ENCODE measurements at regions not wholly inside any gene's neighbourhood (a gene's known extent, or its start where the extent isn't known, plus 50 kb on each side); places are given as distances from the start of the nearest gene placed in this dataset.
"Not testable (repeated sequence)": the region's sequence is repeated elsewhere in the genome, so short reads cannot be mapped to it uniquely, and the experiment has no call there.

DNA sequence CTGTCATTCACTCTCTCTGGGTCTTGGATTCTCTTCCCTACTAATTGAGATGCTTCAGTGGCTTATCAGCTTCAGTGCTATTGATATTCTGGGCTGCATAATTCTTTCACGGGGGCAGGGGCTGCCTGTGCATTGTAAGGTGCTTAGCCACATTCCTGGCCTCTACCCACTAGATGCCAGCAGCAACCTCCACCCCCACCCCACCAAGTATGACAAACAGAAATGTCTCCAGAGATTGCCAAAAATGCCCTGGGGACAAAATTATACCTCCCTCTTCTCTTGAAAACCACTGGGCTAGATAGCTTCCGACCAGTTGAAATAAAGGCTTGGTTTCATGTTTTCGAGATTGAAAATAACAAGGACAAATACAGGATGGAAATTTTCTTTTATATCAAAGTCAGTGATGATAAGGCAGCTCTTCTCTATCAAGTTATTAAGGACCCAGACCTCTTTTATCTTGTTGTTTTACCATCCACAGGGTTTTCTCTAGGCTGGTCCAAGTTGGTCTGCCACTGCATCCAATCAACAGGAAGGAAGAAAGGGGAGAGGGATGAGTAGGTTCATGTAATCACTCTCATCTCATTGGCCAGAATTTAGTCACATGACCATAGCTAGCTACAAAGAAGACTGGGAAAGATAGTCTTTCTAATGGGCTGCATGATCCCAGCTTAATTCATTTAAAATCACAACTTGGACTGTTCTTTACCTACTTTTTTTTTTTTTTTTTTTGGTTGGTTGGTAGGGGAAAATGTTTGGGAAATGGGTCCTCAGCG, 92.1 kb upstream of the RANBP3L start:
- no peak for DNase-seq (ENCODE audit: low read depth, low spot score)
- Histone ChIP-seq H2AFZ (ENCODE audit: control insufficient read depth, low read length) (no peak overlapping the region), H3K4me3 (ENCODE audit: control insufficient read depth in 2 of 3, extremely low read depth in 1 of 3, insufficient read depth in 2 of 3, low read depth in 1 of 3, low read length in 3 of 3) (no peak overlapping the region)

DNA sequence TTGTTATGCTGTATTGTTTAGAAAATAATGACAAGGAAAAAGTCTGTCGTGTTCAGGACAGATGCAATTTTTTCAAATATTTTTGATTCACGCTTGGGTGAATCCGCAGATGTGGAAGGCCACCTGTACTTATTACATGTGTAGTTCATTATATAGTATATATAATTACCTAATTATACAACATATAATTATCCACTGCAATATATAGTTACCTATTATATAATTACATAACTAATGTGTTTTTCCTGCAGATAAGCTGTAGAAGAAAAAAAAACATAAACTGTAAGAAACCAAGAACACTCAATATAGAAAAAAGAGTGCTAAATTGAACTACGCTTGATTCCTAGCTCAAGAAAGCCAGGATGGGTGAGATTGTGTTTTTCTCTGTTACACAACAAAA, 93.6 kb upstream of the RANBP3L start:
- no peak overlapping the region for H3K27ac ChIP-seq (ENCODE audit: control insufficient read depth, insufficient read depth, low read length)
- no peak for FAIRE-seq

More for the DNA sequence above, 92.1 kb upstream of the RANBP3L start:
- TF ChIP-seq EZH2 (IDR thresholded peaks at IDR 0.05; ENCODE audit: low read length): no peak
- TF ChIP-seq, protein P1, sequence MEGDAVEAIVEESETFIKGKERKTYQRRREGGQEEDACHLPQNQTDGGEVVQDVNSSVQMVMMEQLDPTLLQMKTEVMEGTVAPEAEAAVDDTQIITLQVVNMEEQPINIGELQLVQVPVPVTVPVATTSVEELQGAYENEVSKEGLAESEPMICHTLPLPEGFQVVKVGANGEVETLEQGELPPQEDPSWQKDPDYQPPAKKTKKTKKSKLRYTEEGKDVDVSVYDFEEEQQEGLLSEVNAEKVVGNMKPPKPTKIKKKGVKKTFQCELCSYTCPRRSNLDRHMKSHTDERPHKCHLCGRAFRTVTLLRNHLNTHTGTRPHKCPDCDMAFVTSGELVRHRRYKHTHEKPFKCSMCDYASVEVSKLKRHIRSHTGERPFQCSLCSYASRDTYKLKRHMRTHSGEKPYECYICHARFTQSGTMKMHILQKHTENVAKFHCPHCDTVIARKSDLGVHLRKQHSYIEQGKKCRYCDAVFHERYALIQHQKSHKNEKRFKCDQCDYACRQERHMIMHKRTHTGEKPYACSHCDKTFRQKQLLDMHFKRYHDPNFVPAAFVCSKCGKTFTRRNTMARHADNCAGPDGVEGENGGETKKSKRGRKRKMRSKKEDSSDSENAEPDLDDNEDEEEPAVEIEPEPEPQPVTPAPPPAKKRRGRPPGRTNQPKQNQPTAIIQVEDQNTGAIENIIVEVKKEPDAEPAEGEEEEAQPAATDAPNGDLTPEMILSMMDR (optimal IDR thresholded peaks at IDR 0.05 in 1 of 3, IDR thresholded peaks at IDR 0.05 in 1 of 3, conservative IDR thresholded peaks at IDR 0.05 in 1 of 3; ENCODE audit: extremely low read depth in 1 of 3, insufficient read depth in 2 of 3, low read length in 3 of 3): no peak
- no peak for FAIRE-seq
- Histone ChIP-seq H3K79me2 (ENCODE audit: control insufficient read depth, insufficient read depth, low read length) (no peaks in the 10 kb centered on the region), H3K9me3 (ENCODE audit: control insufficient read depth, low read depth, low read length) (no peaks in the 10 kb centered on the region), H3K9me1 (ENCODE audit: control insufficient read depth, extremely low read depth, insufficient read depth, low read length) (no peaks in the 10 kb centered on the region), H3K36me3 (ENCODE audit: control insufficient read depth in 2 of 2, extremely low read depth in 1 of 2, insufficient read depth in 2 of 2, low read length in 2 of 2) (no peaks in the 10 kb centered on the region), H3K4me2 (ENCODE audit: control insufficient read depth, extremely low read depth, insufficient read depth, low read depth, low read length) (no peak overlapping the region), H4K20me1 (ENCODE audit: control insufficient read depth, extremely low read depth, insufficient read depth, low read length) (no peaks in the 10 kb centered on the region), H3K4me1 (ENCODE audit: control insufficient read depth, extremely low read depth, insufficient read depth, low read length) (no peaks in the 10 kb centered on the region), H3K27me3 (ENCODE audit: control insufficient read depth, extremely low read depth, insufficient read depth, low read length) (no peaks in the 10 kb centered on the region), H3K9ac (ENCODE audit: control insufficient read depth, extremely low read depth, insufficient read depth, low read length) (no peak overlapping the region), H3K27ac (ENCODE audit: control insufficient read depth, insufficient read depth, low read length) (no peak overlapping the region)
- dilution Hi-C loops (cut with MboI; ENCODE audit: extremely low pct_ligation_motif_present, low sequenced_read_pairs): no loop called here

DNA sequence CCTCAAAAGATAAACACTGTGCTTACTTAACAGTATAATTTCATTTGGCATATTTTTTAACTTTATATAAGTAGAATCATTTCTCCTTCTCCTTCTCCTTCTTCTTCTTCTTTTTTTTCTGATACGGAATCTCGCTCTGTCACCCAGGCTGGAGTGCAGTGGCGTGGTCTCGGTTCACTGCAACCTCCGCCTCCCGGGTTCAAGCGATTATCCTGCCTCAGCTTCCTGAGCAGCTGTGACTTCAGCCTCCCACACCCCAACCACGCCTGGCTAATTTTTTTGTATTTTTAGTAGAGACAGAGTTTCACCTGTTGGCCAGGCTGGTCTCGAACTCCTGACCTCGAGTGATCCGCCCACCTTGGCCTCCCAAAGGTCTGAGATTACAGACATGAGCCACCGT, 94.2 kb upstream of the RANBP3L start:
- H2AFZ ChIP-seq (ENCODE audit: control insufficient read depth, low read length); FAIRE-seq: not testable (repeated sequence)

More for the DNA sequence above, 93.6 kb upstream of the RANBP3L start:
- dilution Hi-C loops (cut with MboI; ENCODE audit: extremely low pct_ligation_motif_present, low sequenced_read_pairs): no loop called here
- Histone ChIP-seq H3K9ac (ENCODE audit: control insufficient read depth, extremely low read depth, insufficient read depth, low read length) (no peak overlapping the region), H3K36me3 (ENCODE audit: control insufficient read depth in 2 of 2, extremely low read depth in 1 of 2, insufficient read depth in 2 of 2, low read length in 2 of 2) (no peaks in the 10 kb centered on the region), H3K4me2 (ENCODE audit: control insufficient read depth, extremely low read depth, insufficient read depth, low read depth, low read length) (no peak overlapping the region), H3K9me3 (ENCODE audit: control insufficient read depth, low read depth, low read length) (no peaks in the 10 kb centered on the region), H3K4me1 (ENCODE audit: control insufficient read depth, extremely low read depth, insufficient read depth, low read length) (no peaks in the 10 kb centered on the region), H3K27me3 (ENCODE audit: control insufficient read depth, extremely low read depth, insufficient read depth, low read length) (no peaks in the 10 kb centered on the region), H3K4me3 (ENCODE audit: control insufficient read depth in 2 of 3, extremely low read depth in 1 of 3, insufficient read depth in 2 of 3, low read depth in 1 of 3, low read length in 3 of 3) (no peak overlapping the region), H3K9me1 (ENCODE audit: control insufficient read depth, extremely low read depth, insufficient read depth, low read length) (no peaks in the 10 kb centered on the region), H2AFZ (ENCODE audit: control insufficient read depth, low read length) (no peak overlapping the region), H3K79me2 (ENCODE audit: control insufficient read depth, insufficient read depth, low read length) (no peaks in the 10 kb centered on the region), H4K20me1 (ENCODE audit: control insufficient read depth, extremely low read depth, insufficient read depth, low read length) (no peaks in the 10 kb centered on the region)
- no peak for DNase-seq (ENCODE audit: low read depth, low spot score)
- no peak for TF ChIP-seq EZH2 (IDR thresholded peaks at IDR 0.05; ENCODE audit: low read length)
- TF ChIP-seq, protein P1 (optimal IDR thresholded peaks at IDR 0.05 in 1 of 3, IDR thresholded peaks at IDR 0.05 in 1 of 3, conservative IDR thresholded peaks at IDR 0.05 in 1 of 3; ENCODE audit: extremely low read depth in 1 of 3, insufficient read depth in 2 of 3, low read length in 3 of 3): no peak

More for the DNA sequence above, 94.2 kb upstream of the RANBP3L start:
- H3K4me1 ChIP-seq (ENCODE audit: control insufficient read depth, extremely low read depth, insufficient read depth, low read length); H3K9ac ChIP-seq (ENCODE audit: control insufficient read depth, extremely low read depth, insufficient read depth, low read length); H3K4me2 ChIP-seq (ENCODE audit: control insufficient read depth, extremely low read depth, insufficient read depth, low read depth, low read length); H3K9me3 ChIP-seq (ENCODE audit: control insufficient read depth, low read depth, low read length); H3K27me3 ChIP-seq (ENCODE audit: control insufficient read depth, extremely low read depth, insufficient read depth, low read length); H4K20me1 ChIP-seq (ENCODE audit: control insufficient read depth, extremely low read depth, insufficient read depth, low read length); H3K9me1 ChIP-seq (ENCODE audit: control insufficient read depth, extremely low read depth, insufficient read depth, low read length); H3K79me2 ChIP-seq (ENCODE audit: control insufficient read depth, insufficient read depth, low read length); DNase-seq (ENCODE audit: low read depth, low spot score); H3K27ac ChIP-seq (ENCODE audit: control insufficient read depth, insufficient read depth, low read length); H3K36me3 ChIP-seq (ENCODE audit: control insufficient read depth in 2 of 2, extremely low read depth in 1 of 2, insufficient read depth in 2 of 2, low read length in 2 of 2); dilution Hi-C loops (cut with MboI; ENCODE audit: extremely low pct_ligation_motif_present, low sequenced_read_pairs); H3K4me3 ChIP-seq (ENCODE audit: control insufficient read depth in 2 of 3, extremely low read depth in 1 of 3, insufficient read depth in 2 of 3, low read depth in 1 of 3, low read length in 3 of 3): not testable (repeated sequence)

All from keratinocyte (primary cell).